ENCODE measurements at regions not wholly inside any gene's neighbourhood (a gene's known extent, or its start where the extent isn't known, plus 50 kb on each side); places are given as distances from the start of the nearest gene placed in this dataset.

DNA sequence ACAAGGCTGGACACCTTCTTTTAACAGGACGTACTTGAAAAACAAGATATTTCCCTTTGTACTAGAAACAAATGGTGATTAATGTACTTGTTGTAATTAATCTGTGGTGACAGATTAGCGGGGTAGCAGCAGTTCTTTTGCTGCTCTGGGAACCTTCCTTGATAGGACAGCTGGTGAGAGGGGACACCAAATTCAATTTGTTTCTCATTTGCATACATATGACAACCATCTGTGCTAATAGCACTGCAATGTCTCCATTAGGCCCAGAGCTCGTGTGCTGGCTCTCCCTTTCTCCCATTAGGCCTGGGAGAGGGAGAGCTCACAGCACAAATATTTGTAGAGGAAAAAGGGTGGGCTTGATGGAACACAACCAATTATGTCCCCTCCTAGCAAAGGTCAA is 221.0 kb upstream of the HS3ST3A1 start:
- no peak for TF ChIP-seq POLR2AphosphoS5 (IDR thresholded peaks at IDR 0.05; ENCODE audit: low read depth, low read length)
- no peak for TF ChIP-seq POLR2A (IDR thresholded peaks at IDR 0.05; ENCODE audit: low read depth, low read length)
- no peak for TF ChIP-seq TAF1 (IDR thresholded peaks at IDR 0.05; ENCODE audit: low read depth, low read length)
- TF ChIP-seq POU2F2 (IDR thresholded peaks at IDR 0.05; ENCODE audit: low read depth, low read length): no peak
- TF ChIP-seq PAX5 (IDR thresholded peaks at IDR 0.05; ENCODE audit: insufficient read depth, low read length, severe bottlenecking): no peak
- TF ChIP-seq SPI1 (IDR thresholded peaks at IDR 0.05; ENCODE audit: low read depth, low read length): no peak
